Calu3 (cell line): ENCODE measurements at regions not wholly inside any gene's neighbourhood (a gene's known extent, or its start where the extent isn't known, plus 50 kb on each side); places are given as distances from the start of the nearest gene placed in this dataset.

Source experiments
- BruUV-seq: library from RNA; stranded (reverse); fragments of 400-500 nt; replicated peaks from 2 replicates; lab custom pipeline; 2021; lab: Mats Ljungman, UMichigan
- CTCF ChIA-PET: fragments of 300-600 bp; sonication (Branson Sonifier 250); formaldehyde crosslinking; loops from one replicate; lab custom pipeline; 2022; ENCODE audit warnings: antibody characterized with exemption; lab: Charles Lee
- DNase-seq: peaks from one replicate; pipeline ENCODE4 v3.0.0; 2022
- H3K27ac Mint-ChIP-seq: one replicate; pipeline ENCODE4 v1.8.0; 2022; ENCODE audit warnings: mixed read lengths; ENCODE audit not compliant: unreplicated experiment
- H3K27me3 Mint-ChIP-seq: one replicate; pipeline ENCODE4 v1.8.0; 2022; ENCODE audit warnings: mixed read lengths; ENCODE audit not compliant: unreplicated experiment
- H3K36me3 Mint-ChIP-seq: one replicate; pipeline ENCODE4 v1.8.0; 2022; ENCODE audit warnings: mild to moderate bottlenecking, moderate library complexity, mixed read lengths; ENCODE audit not compliant: insufficient read depth, unreplicated experiment
- H3K4me1 Mint-ChIP-seq: one replicate; pipeline ENCODE4 v1.8.0; 2022; ENCODE audit warnings: mild to moderate bottlenecking, low read depth, mixed read lengths; ENCODE audit not compliant: unreplicated experiment
- H3K4me3 Mint-ChIP-seq: one replicate; pipeline ENCODE4 v1.8.0; 2022; ENCODE audit warnings: mild to moderate bottlenecking, low read depth, moderate library complexity, mixed read lengths; ENCODE audit not compliant: unreplicated experiment
- H3K9me3 Mint-ChIP-seq: one replicate; pipeline ENCODE4 v1.8.0; 2022; ENCODE audit warnings: low read depth, mixed read lengths; ENCODE audit not compliant: unreplicated experiment
- intact Hi-C: fragments of 100-400 bp; cut with micrococcal nuclease; formaldehyde crosslinking; loops from one replicate; pipeline ENCODE4 v1.10.0; 2022; ENCODE audit not compliant: unreplicated experiment
- TF ChIP-seq, protein P1 (sequence below): fragments of 200-600 bp; IDR thresholded peaks from one replicate; pipeline ENCODE4 v1.8.0; 2022; ENCODE audit warnings: antibody characterized with exemption; ENCODE audit not compliant: unreplicated experiment

DNA sequence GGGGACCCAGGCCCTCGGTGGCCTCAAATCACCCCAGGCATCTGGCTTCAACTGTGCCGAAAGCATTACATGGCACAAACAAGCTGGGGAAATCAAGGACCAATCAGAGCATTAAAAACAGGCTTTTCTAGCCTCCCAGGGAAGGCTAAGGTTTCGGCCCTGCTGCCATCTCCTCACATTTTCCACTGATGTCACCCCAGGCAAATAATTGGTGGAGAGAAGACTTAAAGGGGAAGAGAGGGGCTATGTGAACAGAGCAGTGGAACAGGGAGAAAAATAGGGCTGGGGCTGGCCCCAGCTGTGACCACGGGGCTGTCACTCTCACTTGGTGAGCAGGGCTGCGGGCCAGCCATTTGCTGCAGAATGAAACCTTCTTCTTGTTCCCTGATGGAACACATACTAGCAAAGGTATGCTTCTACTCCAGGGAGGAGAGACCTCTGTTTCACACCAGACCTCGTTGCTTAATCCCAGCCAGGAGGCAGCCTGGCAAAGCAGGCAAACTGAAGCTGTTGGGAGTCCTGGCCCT lies 581.3 kb downstream of the SOX6 start:
- CTCF ChIA-PET: interaction anchor here (1.2 kb wide), 1 partner anchor 10 kb away, joined by 3 read pairs; no protein-coding TSS in a partner anchor
- no peak overlapping the region for H3K4me3 Mint-ChIP-seq
- BruUV-seq: no TSS peak
- no peak for DNase-seq
- TF ChIP-seq, protein P1, sequence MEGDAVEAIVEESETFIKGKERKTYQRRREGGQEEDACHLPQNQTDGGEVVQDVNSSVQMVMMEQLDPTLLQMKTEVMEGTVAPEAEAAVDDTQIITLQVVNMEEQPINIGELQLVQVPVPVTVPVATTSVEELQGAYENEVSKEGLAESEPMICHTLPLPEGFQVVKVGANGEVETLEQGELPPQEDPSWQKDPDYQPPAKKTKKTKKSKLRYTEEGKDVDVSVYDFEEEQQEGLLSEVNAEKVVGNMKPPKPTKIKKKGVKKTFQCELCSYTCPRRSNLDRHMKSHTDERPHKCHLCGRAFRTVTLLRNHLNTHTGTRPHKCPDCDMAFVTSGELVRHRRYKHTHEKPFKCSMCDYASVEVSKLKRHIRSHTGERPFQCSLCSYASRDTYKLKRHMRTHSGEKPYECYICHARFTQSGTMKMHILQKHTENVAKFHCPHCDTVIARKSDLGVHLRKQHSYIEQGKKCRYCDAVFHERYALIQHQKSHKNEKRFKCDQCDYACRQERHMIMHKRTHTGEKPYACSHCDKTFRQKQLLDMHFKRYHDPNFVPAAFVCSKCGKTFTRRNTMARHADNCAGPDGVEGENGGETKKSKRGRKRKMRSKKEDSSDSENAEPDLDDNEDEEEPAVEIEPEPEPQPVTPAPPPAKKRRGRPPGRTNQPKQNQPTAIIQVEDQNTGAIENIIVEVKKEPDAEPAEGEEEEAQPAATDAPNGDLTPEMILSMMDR: no peak
- H3K4me1 Mint-ChIP-seq: peaks cover 10% of the 10 kb centered on the region
- no peaks in the 10 kb centered on the region for H3K27me3 Mint-ChIP-seq
- intact Hi-C loops: no loop called here
- H3K9me3 Mint-ChIP-seq: no peaks in the 10 kb centered on the region
- no peak overlapping the region for H3K27ac Mint-ChIP-seq
- H3K36me3 Mint-ChIP-seq: no peaks in the 10 kb centered on the region

DNA sequence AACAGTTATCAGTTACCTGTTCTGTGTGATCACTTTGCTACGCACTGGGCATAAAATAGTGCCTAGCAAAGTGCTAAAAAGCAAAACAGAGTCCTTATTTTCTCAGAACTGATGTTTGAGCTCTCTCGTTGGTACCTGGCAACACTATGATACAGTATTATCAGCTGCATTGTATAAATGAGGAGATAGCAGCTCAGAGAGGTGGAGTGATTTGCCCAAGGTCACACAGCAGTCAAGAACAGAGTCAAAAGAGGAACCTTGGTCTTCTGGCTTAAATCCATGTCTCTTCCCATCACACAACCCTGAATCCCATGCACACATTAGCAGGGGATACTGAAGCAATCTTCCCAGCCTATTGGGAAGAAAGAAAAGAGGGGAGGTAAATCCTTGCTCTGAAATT lies 580.5 kb downstream of the SOX6 start:
- no peaks in the 10 kb centered on the region for H3K27me3 Mint-ChIP-seq
- BruUV-seq: no TSS peak
- TF ChIP-seq, protein P1: no peak
- H3K4me1 Mint-ChIP-seq: peaks cover 9% of the 10 kb centered on the region
- CTCF ChIA-PET: interaction anchor here (1.2 kb wide), 1 partner anchor 11 kb away, joined by 3 read pairs; no protein-coding TSS in a partner anchor
- DNase-seq: no peak
- H3K36me3 Mint-ChIP-seq: no peaks in the 10 kb centered on the region
- no peak overlapping the region for H3K27ac Mint-ChIP-seq
- no peaks in the 10 kb centered on the region for H3K9me3 Mint-ChIP-seq
- intact Hi-C loops: no loop called here
- no peak overlapping the region for H3K4me3 Mint-ChIP-seq

DNA sequence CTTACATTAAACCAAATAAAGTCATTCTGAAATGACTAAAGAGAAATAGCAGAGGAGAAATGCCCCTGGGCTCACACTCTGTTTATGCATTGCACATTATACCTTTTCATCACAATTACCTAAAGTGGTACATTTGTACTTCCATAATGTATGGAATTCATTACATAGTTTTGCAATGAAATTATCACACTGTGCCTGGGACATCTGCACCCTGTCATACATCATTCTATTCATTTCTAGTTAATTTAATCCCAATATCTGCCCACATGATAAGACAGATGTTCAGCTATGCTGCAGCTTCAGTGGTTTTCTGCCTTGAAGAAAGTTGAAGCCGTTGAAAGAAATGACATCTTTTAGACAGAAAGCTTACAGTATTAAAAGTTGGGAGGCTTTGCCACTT lies 580.0 kb downstream of the SOX6 start:
- CTCF ChIA-PET: no interaction called here
- TF ChIP-seq, protein P1: no peak
- intact Hi-C loops: no loop called here
- no peaks in the 10 kb centered on the region for H3K36me3 Mint-ChIP-seq
- DNase-seq: no peak
- no peak overlapping the region for H3K4me3 Mint-ChIP-seq
- H3K4me1 Mint-ChIP-seq: peaks cover 3% of the 10 kb centered on the region
- BruUV-seq: no TSS peak
- no peak overlapping the region for H3K27ac Mint-ChIP-seq
- no peaks in the 10 kb centered on the region for H3K9me3 Mint-ChIP-seq
- no peaks in the 10 kb centered on the region for H3K27me3 Mint-ChIP-seq

DNA sequence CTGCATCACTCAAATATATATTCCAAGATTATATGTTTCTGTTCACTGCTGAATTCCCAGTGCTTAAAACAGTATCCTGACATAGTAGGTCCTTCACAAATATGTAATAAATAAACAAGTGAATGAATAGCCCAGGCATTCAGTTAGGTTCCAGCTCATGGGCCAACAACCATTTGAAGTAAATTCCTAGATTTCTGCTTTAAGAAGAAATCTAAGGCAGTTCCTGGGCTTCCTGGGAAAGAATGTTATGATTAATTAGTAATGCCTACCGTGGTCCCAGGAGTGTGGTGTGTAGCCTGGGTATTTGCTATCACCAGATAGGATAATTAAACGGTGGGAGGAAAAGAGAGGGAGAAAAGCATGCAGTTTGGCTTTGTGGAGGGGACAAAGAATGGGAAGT lies 576.8 kb downstream of the SOX6 start:
- DNase-seq: no peak
- Mint-ChIP-seq H3K4me1 (no peaks in the 10 kb centered on the region), H3K27me3 (no peaks in the 10 kb centered on the region), H3K27ac (no peak overlapping the region), H3K4me3 (no peak overlapping the region), H3K36me3 (no peaks in the 10 kb centered on the region), H3K9me3 (no peaks in the 10 kb centered on the region)
- TF ChIP-seq, protein P1: no peak
- BruUV-seq: no TSS peak
- intact Hi-C loops: no loop called here
- CTCF ChIA-PET: no interaction called here
